Loucy (cell line): ENCODE measurements at regions not wholly inside any gene's neighbourhood (a gene's known extent, or its start where the extent isn't known, plus 50 kb on each side); places are given as distances from the start of the nearest gene placed in this dataset.

Source experiments
- H2AFZ ChIP-seq: fragments of 200-600 bp; sonication (generic); 2 replicates; pipeline ENCODE4 v1.6.0; 2016; ENCODE audit warnings: antibody characterized with exemption, mild to moderate bottlenecking, low read length, moderate library complexity
- H3F3A ChIP-seq: fragments of 200-600 bp; 2 replicates; pipeline ENCODE4 v1.6.0; 2016; ENCODE audit warnings: antibody characterized with exemption, low read depth, mild to moderate bottlenecking
- H3K27me3 ChIP-seq: fragments of 200-600 bp; sonication (generic); 2 replicates; pipeline ENCODE4 v1.6.1; 2014; ENCODE audit warnings: low read length, mild to moderate bottlenecking; ENCODE audit not compliant: insufficient read depth, poor library complexity, severe bottlenecking
- H3K36me3 ChIP-seq: fragments of 200-600 bp; sonication (generic); 2 replicates; pipeline ENCODE4 v1.6.1; 2016; ENCODE audit warnings: low read length; ENCODE audit not compliant: insufficient read depth
- H3K4me1 ChIP-seq: fragments of 200-600 bp; sonication (generic); 2 replicates; pipeline ENCODE4 v1.5.1; 2014; ENCODE audit warnings: low read length, mild to moderate bottlenecking; ENCODE audit not compliant: insufficient read depth, poor library complexity, severe bottlenecking
- H3K4me2 ChIP-seq: fragments of 200-600 bp; sonication (generic); 2 replicates; pipeline ENCODE4 v1.6.0; 2014; ENCODE audit warnings: antibody characterized with exemption, low read length, low read depth, mild to moderate bottlenecking; ENCODE audit not compliant: poor library complexity, severe bottlenecking
- H3K4me3 ChIP-seq: fragments of 200-600 bp; sonication (generic); 2 replicates; pipeline ENCODE4 v1.5.1; 2014; ENCODE audit warnings: low read length, mild to moderate bottlenecking, mixed read lengths; ENCODE audit not compliant: poor library complexity, severe bottlenecking
- H3K79me2 ChIP-seq: fragments of 200-600 bp; sonication (generic); 2 replicates; pipeline ENCODE4 v1.6.1; 2014; ENCODE audit warnings: low read length; ENCODE audit not compliant: insufficient read depth
- H3K9ac ChIP-seq: fragments of 200-600 bp; sonication (generic); 2 replicates; pipeline ENCODE4 v1.6.0; 2014; ENCODE audit warnings: mild to moderate bottlenecking, low read depth, low read length, moderate library complexity; ENCODE audit not compliant: poor library complexity, severe bottlenecking
- H3K9me2 ChIP-seq: fragments of 200-600 bp; sonication (generic); replicated peaks from 2 replicates; pipeline ENCODE4 v1.6.1; 2016; ENCODE audit warnings: low read depth, low read length, mixed read lengths
- H3K9me3 ChIP-seq: fragments of 200-600 bp; sonication (generic); 2 replicates; pipeline ENCODE4 v1.6.1; 2014; ENCODE audit warnings: mild to moderate bottlenecking, antibody characterized with exemption, low read length, low read depth; ENCODE audit not compliant: insufficient read depth
- H4K20me1 ChIP-seq: fragments of 200-600 bp; sonication (generic); 2 replicates; pipeline ENCODE4 v1.6.0; 2014; ENCODE audit warnings: antibody characterized with exemption, low read length, mild to moderate bottlenecking; ENCODE audit not compliant: insufficient read depth, poor library complexity, severe bottlenecking
- CTCF ChIP-seq: fragments of 200-600 bp; sonication (generic); conservative IDR thresholded peaks from 2 replicates; pipeline ENCODE4 v1.5.1; 2014; ENCODE audit warnings: mild to moderate bottlenecking, antibody characterized with exemption, low read length
- EZH2phosphoT487 ChIP-seq: fragments of 200-600 bp; IDR thresholded peaks from 2 replicates; pipeline ENCODE4 v1.6.1; 2018; ENCODE audit warnings: antibody characterized with exemption, mild to moderate bottlenecking, moderate library complexity, borderline replicate concordance

DNA sequence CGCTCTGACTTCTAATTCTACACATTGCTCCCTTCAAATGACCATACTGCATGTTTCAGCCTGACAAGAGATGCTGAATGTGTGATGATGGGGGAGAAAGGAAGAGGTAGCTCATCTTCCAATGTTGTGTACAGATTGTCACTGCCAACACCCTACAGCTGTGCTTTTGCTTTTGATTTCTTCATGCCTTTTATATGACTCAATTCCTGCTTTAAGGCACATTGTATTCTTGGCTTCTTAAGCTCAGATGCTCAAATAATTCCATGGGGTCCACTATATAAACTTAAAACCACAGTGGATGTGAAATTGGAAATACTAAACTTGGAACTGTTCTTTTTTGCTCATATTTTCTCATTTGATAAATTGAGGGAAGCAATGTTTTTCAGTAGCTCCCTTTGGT lies 183.2 kb upstream of the WDFY3 start:
- Histone ChIP-seq H3K4me1 (no peaks in the 10 kb centered on the region), H3K79me2 (no peaks in the 10 kb centered on the region), H3K4me3 (no peak overlapping the region), H2AFZ (no peak overlapping the region), H3F3A (no peaks in the 10 kb centered on the region), H3K4me2 (no peak overlapping the region), H3K9me2 (no peaks in the 10 kb centered on the region), H3K9me3 (no peaks in the 10 kb centered on the region), H3K36me3 (no peaks in the 10 kb centered on the region), H3K27me3 (no peaks in the 10 kb centered on the region), H3K9ac (no peak overlapping the region), H4K20me1 (no peaks in the 10 kb centered on the region)
- TF ChIP-seq EZH2phosphoT487 (no peak), CTCF (no peak)

DNA sequence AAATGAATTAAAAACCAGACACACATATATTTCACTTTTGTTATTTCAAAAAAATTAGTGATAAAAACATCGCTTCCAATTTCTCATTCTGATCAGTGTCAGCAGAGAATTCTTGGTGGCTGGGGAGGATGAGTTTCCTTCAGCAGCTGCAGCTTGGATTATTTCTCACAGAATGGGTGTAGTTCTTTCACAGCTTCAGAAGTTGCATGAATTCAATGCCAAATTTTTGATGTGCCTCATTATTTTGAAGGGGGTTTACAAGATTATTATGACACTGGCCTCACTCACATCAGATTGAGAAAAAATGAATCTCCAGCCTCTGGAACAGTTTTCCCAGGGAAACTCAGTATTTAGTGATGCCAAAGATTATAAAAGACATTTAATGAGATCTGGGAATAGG lies 184.9 kb upstream of the WDFY3 start:
- Histone ChIP-seq H3K27me3 (no peaks in the 10 kb centered on the region), H2AFZ (no peak overlapping the region), H3K36me3 (no peaks in the 10 kb centered on the region), H3K9me3 (no peaks in the 10 kb centered on the region), H3K9ac (no peak overlapping the region), H3K4me2 (no peak overlapping the region), H3K9me2 (no peaks in the 10 kb centered on the region), H3K4me1 (no peaks in the 10 kb centered on the region), H4K20me1 (no peaks in the 10 kb centered on the region), H3F3A (no peaks in the 10 kb centered on the region), H3K4me3 (no peak overlapping the region), H3K79me2 (no peaks in the 10 kb centered on the region)
- TF ChIP-seq CTCF (no peak), EZH2phosphoT487 (no peak)

GRCh38 chr4:85151786-85152185 lies 185.3 kb upstream of the WDFY3 start:
- Histone ChIP-seq H3K27me3 (no peaks in the 10 kb centered on the region), H4K20me1 (no peaks in the 10 kb centered on the region), H3K36me3 (no peaks in the 10 kb centered on the region), H3K4me3 (no peak overlapping the region), H2AFZ (no peak overlapping the region), H3K4me2 (no peak overlapping the region), H3K9me3 (no peaks in the 10 kb centered on the region), H3K9me2 (no peaks in the 10 kb centered on the region), H3K79me2 (no peaks in the 10 kb centered on the region), H3K9ac (no peak overlapping the region), H3F3A (no peaks in the 10 kb centered on the region), H3K4me1 (no peaks in the 10 kb centered on the region)
- no peak for TF ChIP-seq CTCF
- no peak for TF ChIP-seq EZH2phosphoT487
